ENCODE measurements at regions not wholly inside any gene's neighbourhood (a gene's known extent, or its start where the extent isn't known, plus 50 kb on each side); places are given as distances from the start of the nearest gene placed in this dataset.

- TF ChIP-seq ZSCAN5A (tag by site-specific recombination; IDR thresholded peaks at IDR 0.05): no peak
- no peak for TF ChIP-seq ZNF488 (tag by site-specific recombination; IDR thresholded peaks at IDR 0.05)
Observed at GRCh38 chr10:111773950-111774349, 409.6 kb downstream of the GPAM start.

All from HEK293 (cell line).